ENCODE measurements at regions not wholly inside any gene's neighbourhood (a gene's known extent, or its start where the extent isn't known, plus 50 kb on each side); places are given as distances from the start of the nearest gene placed in this dataset.

- H3K9me3 ChIP-seq, result no peaks in the 10 kb centered on the region
- no peaks in the 10 kb centered on the region for H3K36me3 ChIP-seq
- TF ChIP-seq CTCF (IDR thresholded peaks at IDR 0.05; ENCODE audit: low read depth, low read length), result no peak
- H3K4me1 ChIP-seq, result peaks cover 15% of the 10 kb centered on the region
- DNase-seq, result no peak
- H3K4me3 ChIP-seq (ENCODE audit: low read depth, low read length), result no peak overlapping the region
- no peaks in the 10 kb centered on the region for H3K27me3 ChIP-seq
Measured at GRCh38 chr4:96379524-96379923, 539.6 kb downstream of the PDHA2 start.

GRCh38 chr4:96380106-96380505 lies 540.2 kb downstream of the PDHA2 start:
- no peak overlapping the region for H3K4me3 ChIP-seq (ENCODE audit: low read depth, low read length)
- no peaks in the 10 kb centered on the region for H3K27me3 ChIP-seq
- peaks cover 15% of the 10 kb centered on the region for H3K4me1 ChIP-seq
- no peaks in the 10 kb centered on the region for H3K36me3 ChIP-seq
- no peak for DNase-seq
- no peaks in the 10 kb centered on the region for H3K9me3 ChIP-seq
- no peak for TF ChIP-seq CTCF (IDR thresholded peaks at IDR 0.05; ENCODE audit: low read depth, low read length)

GRCh38 chr4:96383349-96383748 lies 543.5 kb downstream of the PDHA2 start:
- no peak overlapping the region for H3K4me3 ChIP-seq (ENCODE audit: low read depth, low read length)
- no peaks in the 10 kb centered on the region for H3K27me3 ChIP-seq
- H3K4me1 ChIP-seq, result peaks cover 15% of the 10 kb centered on the region
- H3K36me3 ChIP-seq, result no peaks in the 10 kb centered on the region
- no peak for TF ChIP-seq CTCF (IDR thresholded peaks at IDR 0.05; ENCODE audit: low read depth, low read length)
- DNase-seq, result no peak
- H3K9me3 ChIP-seq, result no peaks in the 10 kb centered on the region

GRCh38 chr4:96389770-96390169 lies 549.9 kb downstream of the PDHA2 start:
- no peaks in the 10 kb centered on the region for H3K9me3 ChIP-seq
- no peak overlapping the region for H3K4me3 ChIP-seq (ENCODE audit: low read depth, low read length)
- no peaks in the 10 kb centered on the region for H3K36me3 ChIP-seq
- no peaks in the 10 kb centered on the region for H3K27me3 ChIP-seq
- DNase-seq, result no peak
- H3K4me1 ChIP-seq, result no peaks in the 10 kb centered on the region
- no peak for TF ChIP-seq CTCF (IDR thresholded peaks at IDR 0.05; ENCODE audit: low read depth, low read length)

GRCh38 chr4:96390404-96390803 lies 550.5 kb downstream of the PDHA2 start:
- no peak for DNase-seq
- Histone ChIP-seq H3K36me3 (no peaks in the 10 kb centered on the region), H3K4me3 (ENCODE audit: low read depth, low read length) (no peak overlapping the region), H3K4me1 (no peaks in the 10 kb centered on the region), H3K27me3 (no peaks in the 10 kb centered on the region), H3K9me3 (no peaks in the 10 kb centered on the region)
- no peak for TF ChIP-seq CTCF (IDR thresholded peaks at IDR 0.05; ENCODE audit: low read depth, low read length)

GRCh38 chr4:96395747-96396146 lies 555.9 kb downstream of the PDHA2 start:
- Histone ChIP-seq H3K36me3 (no peaks in the 10 kb centered on the region), H3K9me3 (no peaks in the 10 kb centered on the region), H3K4me1 (no peaks in the 10 kb centered on the region), H3K27me3 (no peaks in the 10 kb centered on the region), H3K4me3 (ENCODE audit: low read depth, low read length) (no peak overlapping the region)
- DNase-seq, result no peak
- TF ChIP-seq CTCF (IDR thresholded peaks at IDR 0.05; ENCODE audit: low read depth, low read length), result no peak

Measured in BE2C (cell line).